K562 (cell line): ENCODE measurements at regions not wholly inside any gene's neighbourhood (a gene's known extent, or its start where the extent isn't known, plus 50 kb on each side); places are given as distances from the start of the nearest gene placed in this dataset.

Experiments
- ATAC-seq: fragments of 200-7000 bp; cut with Tn5 transposase; 3 replicates; pipeline ENCODE4 v1.9.1; 2020; ENCODE audit warnings: moderate library complexity
- BruUV-seq: library from RNA; stranded (reverse); fragments of 400-500 nt; replicated peaks from 2 replicates; lab custom pipeline; 2021; lab: Mats Ljungman, UMichigan
- CTCF ChIA-PET: fragments of 300-600 bp; formaldehyde crosslinking; extraction: SDS; loops from one replicate; lab custom pipeline; 2021; ENCODE audit warnings: low intra/inter-chr PET ratio; lab: Yijun Ruan, JAX
- POLR2A ChIA-PET: fragments of 300-600, 350-650 bp; sonication (Branson Sonifier 250); formaldehyde crosslinking; extraction: SDS; loops from one replicate; lab custom pipeline; 2021; ENCODE audit warnings: antibody characterized with exemption, inconsistent platforms; lab: Yijun Ruan, JAX
- DNase-seq, 4 experiments: peaks; one replicate each; pipeline versions ENCODE4 v3.0.0 to v3.0.0-alpha.2; 2011 to 2018; ENCODE audit warnings: low spot score in 3 of 4, mixed read lengths in 3 of 4; ENCODE audit errors: extremely low read depth in 1 of 4
- FAIRE-seq: peaks from 2 replicates; lab custom pipeline; 2011; peaks lifted over from hg19 to GRCh38; lab: Jason Lieb, UNC
- H2AFZ ChIP-seq: 2 replicates; pipeline ENCODE4 v1.6.0; 2011; ENCODE audit warnings: low read depth, low read length, control low read depth, inconsistent platforms
- H3K27ac ChIP-seq: fragments of 200-600 bp; 3 replicates; pipeline ENCODE4 v1.8.0; 2011; ENCODE audit warnings: low read depth, mild to moderate bottlenecking, control low read depth, inconsistent platforms, low read length, moderate library complexity, mixed read lengths; ENCODE audit errors: extremely low read depth
- H3K27me3 ChIP-seq, 2 experiments: fragments of 300-600 bp in 1 of 2; 2 replicates in 1 of 2; 3 replicates in 1 of 2; pipeline versions ENCODE4 v1.6.0 to v1.8.0; 2011; ENCODE audit warnings: inconsistent platforms in 2 of 2, low read length in 2 of 2, mild to moderate bottlenecking in 1 of 2, mixed read lengths in 1 of 2, moderate library complexity in 1 of 2; ENCODE audit not compliant: control insufficient read depth in 2 of 2, insufficient read depth in 2 of 2
- H3K36me3 ChIP-seq: fragments of 300-600 bp; 3 replicates; pipeline ENCODE4 v1.8.0; 2011; ENCODE audit warnings: mild to moderate bottlenecking, low read length, inconsistent platforms; ENCODE audit not compliant: control insufficient read depth, insufficient read depth
- H3K4me1 ChIP-seq, 2 experiments: fragments of 200-600 bp in 1 of 2; replicated peaks in 1 of 2; 2 replicates in 1 of 2; 3 replicates in 1 of 2; pipeline versions ENCODE4 v1.5.1 to v1.8.0; 2011; ENCODE audit warnings: inconsistent platforms in 2 of 2, low read length in 2 of 2, mild to moderate bottlenecking in 1 of 2, mixed read lengths in 1 of 2, moderate library complexity in 1 of 2; ENCODE audit not compliant: control insufficient read depth in 2 of 2, insufficient read depth in 2 of 2
- H3K4me2 ChIP-seq: 2 replicates; pipeline ENCODE4 v1.6.1; 2011; ENCODE audit warnings: low read length, control low read depth, inconsistent platforms, mixed read lengths; ENCODE audit not compliant: insufficient read depth
- H3K4me3 ChIP-seq: fragments of 200-600 bp; sonication (generic), shearing (Covaris generic); 2 replicates; pipeline ENCODE4 v1.5.1; 2016; ENCODE audit warnings: control low read depth, inconsistent platforms
- H3K79me2 ChIP-seq: fragments of 200-600 bp; 3 replicates; pipeline ENCODE4 v1.8.0; 2011; ENCODE audit warnings: low read length, inconsistent platforms; ENCODE audit not compliant: control insufficient read depth, insufficient read depth
- H3K9ac ChIP-seq, 2 experiments: 2 replicates each; pipeline versions ENCODE4 v1.6.0 to v1.6.1; 2011; ENCODE audit warnings: low read depth in 2 of 2, low read length in 2 of 2, control low read depth in 1 of 2, inconsistent platforms in 1 of 2, mild to moderate bottlenecking in 1 of 2, mixed read lengths in 1 of 2; ENCODE audit not compliant: insufficient read depth in 1 of 2
- H3K9me1 ChIP-seq: one replicate; pipeline ENCODE4 v1.6.0; 2011; ENCODE audit warnings: inconsistent platforms, mild to moderate bottlenecking, low read length, moderate library complexity; ENCODE audit not compliant: control insufficient read depth, insufficient read depth
- H3K9me3 ChIP-seq: replicated peaks from 2 replicates; pipeline ENCODE4 v1.5.1; 2011; ENCODE audit warnings: low read depth, low read length, inconsistent platforms; ENCODE audit not compliant: control insufficient read depth, insufficient read depth
- H4K20me1 ChIP-seq: replicated peaks from 2 replicates; pipeline ENCODE4 v1.6.1; 2011; ENCODE audit warnings: low read length, inconsistent platforms, mixed read lengths; ENCODE audit not compliant: control insufficient read depth, insufficient read depth
- AFF1 ChIP-seq, 2 experiments: fragments of 450-650 bp; IDR thresholded peaks; 2 replicates each; pipeline ENCODE4 v1.6.1; 2018; ENCODE audit warnings: mild to moderate bottlenecking in 2 of 2, low read depth in 1 of 2; ENCODE audit not compliant: partially characterized antibody in 2 of 2
- BCOR ChIP-seq: fragments of 450-650 bp; IDR thresholded peaks from 2 replicates; pipeline ENCODE4 v1.6.1; 2016
- CHD1 ChIP-seq: fragments of 200-600 bp; sonication (generic); IDR thresholded peaks from one replicate; pipeline ENCODE4 v1.6.1; 2012; ENCODE audit warnings: mild to moderate bottlenecking, moderate library complexity, low read length, inconsistent platforms
- CHD4 ChIP-seq: fragments of 200-600 bp; sonication (generic); IDR thresholded peaks from 3 replicates; pipeline ENCODE4 v1.6.1; 2012; ENCODE audit warnings: low read depth, mild to moderate bottlenecking, mixed read lengths, low read length, inconsistent platforms; ENCODE audit not compliant: insufficient read depth, insufficient replicate concordance, poor library complexity, severe bottlenecking
- SMAD2 ChIP-seq: fragments of 150-350 bp; IDR thresholded peaks from 2 replicates; pipeline ENCODE4 v1.6.1; 2014; ENCODE audit warnings: low read depth, mild to moderate bottlenecking, low read length
- STAT6 ChIP-seq: sonication (generic); formaldehyde crosslinking; IDR thresholded peaks from 2 replicates; pipeline ENCODE4 v1.8.1; 2023; ENCODE audit warnings: mild to moderate bottlenecking, missing genetic modification reagents
- TAF9B ChIP-seq: fragments of 450-650 bp; IDR thresholded peaks from 2 replicates; pipeline ENCODE4 v1.6.1; 2018; ENCODE audit warnings: mild to moderate bottlenecking; ENCODE audit not compliant: partially characterized antibody
- WGBS: fragments of 100-300 bp; shearing (Covaris generic); methylation state at CpG from one replicate; pipeline ENCODE4 v1.1.6; 2016; ENCODE audit warnings: low coverage, mixed read lengths; ENCODE audit not compliant: insufficient coverage; ENCODE audit errors: missing lambda C conversion rate; 5-methylcytosine and 5-hydroxymethylcytosine counted together
- in situ Hi-C: fragments of 300-500 bp; cut with MboI; formaldehyde crosslinking; loops from 4 replicates; pipeline ENCODE4 v1.15.0; 2018; ENCODE audit warnings: inconsistent platforms, mixed read lengths
- intact Hi-C: fragments of 100-400 bp; cut with micrococcal nuclease; formaldehyde crosslinking; loops from 2 replicates; pipeline ENCODE4 v1.14.2; 2022
- TF ChIP-seq, protein P1 (sequence below), 2 experiments: IDR thresholded peaks in 1 of 2; conservative IDR thresholded peaks in 1 of 2; 2 replicates each; pipeline ENCODE4 v1.6.1; 2016; ENCODE audit warnings: low read depth in 2 of 2, mild to moderate bottlenecking in 1 of 2, missing compliant biosample characterization in 1 of 2, missing genetic modification characterization in 1 of 2, moderate library complexity in 1 of 2
- TF ChIP-seq, protein P2 (sequence below): fragments of 200-800 bp; sonication (Bioruptor generic); IDR thresholded peaks from 2 replicates; pipeline ENCODE4 v1.6.1; 2017; ENCODE audit warnings: missing genetic modification characterization, missing compliant biosample characterization

- TF ChIP-seq AFF1 (IDR thresholded peaks at IDR 0.05; ENCODE audit: low read depth in 1 of 2, partially characterized antibody in 2 of 2), result no peak
- TF ChIP-seq, all 486 proteins: peak for 0
These were observed 132.3 kb upstream of the NR3C2 start (continued) for GRCh38 chr4:148574502-148574901.

GRCh38 chr4:148574066-148574465 is 131.9 kb upstream of the NR3C2 start:
- no peaks in the 10 kb centered on the region for H4K20me1 ChIP-seq
- H3K9me1 ChIP-seq, result no peaks in the 10 kb centered on the region
- H3K9me3 ChIP-seq, result no peaks in the 10 kb centered on the region
- ChIA-PET POLR2A (no interaction called here), CTCF (no interaction called here)
- no peak overlapping the region for H3K4me2 ChIP-seq
- H3K27ac ChIP-seq, result no peak overlapping the region
- H2AFZ ChIP-seq, result no peak overlapping the region
- no peak for ATAC-seq
- BruUV-seq, result no TSS peak
- H3K27me3 ChIP-seq, result no peaks in the 10 kb centered on the region
- H3K9ac ChIP-seq, result no peak overlapping the region
- no peaks in the 10 kb centered on the region for H3K4me1 ChIP-seq
- 2% methylated on average over 3 of the region's 4 CpGs for WGBS
- no peaks in the 10 kb centered on the region for H3K36me3 ChIP-seq
- no peak for FAIRE-seq
- in situ Hi-C loops (no loop called here), intact Hi-C loops (no loop called here)
- H3K4me3 ChIP-seq, result no peak overlapping the region
- H3K79me2 ChIP-seq, result no peaks in the 10 kb centered on the region
- DNase-seq, result no peak
- TF ChIP-seq STAT6 (CRISPR knock-in tag) (no peak), SMAD2 (no peak), TAF9B (no peak), CHD1 (no peak), CHD4 (no peak), BCOR (no peak)
- TF ChIP-seq, protein P1, sequence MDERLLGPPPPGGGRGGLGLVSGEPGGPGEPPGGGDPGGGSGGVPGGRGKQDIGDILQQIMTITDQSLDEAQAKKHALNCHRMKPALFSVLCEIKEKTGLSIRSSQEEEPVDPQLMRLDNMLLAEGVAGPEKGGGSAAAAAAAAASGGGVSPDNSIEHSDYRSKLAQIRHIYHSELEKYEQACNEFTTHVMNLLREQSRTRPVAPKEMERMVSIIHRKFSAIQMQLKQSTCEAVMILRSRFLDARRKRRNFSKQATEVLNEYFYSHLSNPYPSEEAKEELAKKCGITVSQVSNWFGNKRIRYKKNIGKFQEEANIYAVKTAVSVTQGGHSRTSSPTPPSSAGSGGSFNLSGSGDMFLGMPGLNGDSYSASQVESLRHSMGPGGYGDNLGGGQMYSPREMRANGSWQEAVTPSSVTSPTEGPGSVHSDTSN (CRISPR knock-in tag; IDR thresholded peaks at IDR 0.05; ENCODE audit: low read depth), result no peak
- TF ChIP-seq, protein P1 (tag; conservative IDR thresholded peaks at IDR 0.05; ENCODE audit: low read depth), result no peak
- TF ChIP-seq, protein P2, sequence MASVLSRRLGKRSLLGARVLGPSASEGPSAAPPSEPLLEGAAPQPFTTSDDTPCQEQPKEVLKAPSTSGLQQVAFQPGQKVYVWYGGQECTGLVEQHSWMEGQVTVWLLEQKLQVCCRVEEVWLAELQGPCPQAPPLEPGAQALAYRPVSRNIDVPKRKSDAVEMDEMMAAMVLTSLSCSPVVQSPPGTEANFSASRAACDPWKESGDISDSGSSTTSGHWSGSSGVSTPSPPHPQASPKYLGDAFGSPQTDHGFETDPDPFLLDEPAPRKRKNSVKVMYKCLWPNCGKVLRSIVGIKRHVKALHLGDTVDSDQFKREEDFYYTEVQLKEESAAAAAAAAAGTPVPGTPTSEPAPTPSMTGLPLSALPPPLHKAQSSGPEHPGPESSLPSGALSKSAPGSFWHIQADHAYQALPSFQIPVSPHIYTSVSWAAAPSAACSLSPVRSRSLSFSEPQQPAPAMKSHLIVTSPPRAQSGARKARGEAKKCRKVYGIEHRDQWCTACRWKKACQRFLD (CRISPR knock-in tag), result no peak
